NCI-H2227 (cell line): ENCODE measurements at regions not wholly inside any gene's neighbourhood (a gene's known extent, or its start where the extent isn't known, plus 50 kb on each side); places are given as distances from the start of the nearest gene placed in this dataset.
"Not testable (repeated sequence)": the region's sequence is repeated elsewhere in the genome, so short reads cannot be mapped to it uniquely, and the experiment has no call there.

Experiments used
- DNase-seq: peaks from one replicate; lab custom pipeline; 2025; ENCODE audit not compliant: unreplicated experiment; lab: John Stamatoyannopoulos, UW

- not testable (repeated sequence) for DNase-seq
Observed at GRCh38 chr2:111439237-111439636, 318.5 kb downstream of the BCL2L11 start.

- DNase-seq = not testable (repeated sequence)
Observed at GRCh38 chr2:111441614-111442013, 320.9 kb downstream of the BCL2L11 start.

DNA sequence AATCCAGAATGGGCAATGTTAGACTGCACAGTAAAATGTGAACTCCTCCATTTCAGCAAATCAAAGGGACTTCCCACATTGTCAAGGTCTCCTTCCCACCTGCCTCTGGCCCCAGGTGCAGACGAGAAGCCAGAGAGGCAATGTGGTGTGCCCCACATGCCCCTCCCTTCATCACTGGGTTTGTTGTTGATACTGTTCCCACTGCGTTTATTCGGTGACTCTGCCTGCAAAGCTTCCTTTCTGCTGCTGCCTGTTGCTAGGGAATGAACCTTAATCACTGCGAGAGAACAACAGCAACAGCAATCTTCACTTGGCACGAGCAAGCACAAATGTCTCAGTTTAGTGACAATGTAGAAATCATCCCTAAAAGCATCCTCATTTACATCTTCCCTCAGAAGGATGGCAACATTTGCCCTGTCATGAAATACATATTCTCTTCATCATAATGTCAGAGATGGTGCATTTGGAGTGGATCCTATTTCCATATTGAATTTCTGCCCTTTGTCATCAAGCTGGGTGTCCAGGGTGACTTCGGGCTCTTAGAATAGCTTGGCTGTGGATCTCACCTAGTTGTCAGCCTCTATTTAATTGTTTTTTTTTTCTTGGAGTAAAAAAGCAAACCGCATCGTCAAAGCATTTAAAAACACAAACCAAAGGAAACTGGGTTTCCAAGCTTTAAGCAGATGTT, 322.2 kb downstream of the BCL2L11 start:
- not testable (repeated sequence) for DNase-seq

GRCh38 chr2:111444516-111444915, 323.8 kb downstream of the BCL2L11 start:
- DNase-seq = not testable (repeated sequence)

DNA sequence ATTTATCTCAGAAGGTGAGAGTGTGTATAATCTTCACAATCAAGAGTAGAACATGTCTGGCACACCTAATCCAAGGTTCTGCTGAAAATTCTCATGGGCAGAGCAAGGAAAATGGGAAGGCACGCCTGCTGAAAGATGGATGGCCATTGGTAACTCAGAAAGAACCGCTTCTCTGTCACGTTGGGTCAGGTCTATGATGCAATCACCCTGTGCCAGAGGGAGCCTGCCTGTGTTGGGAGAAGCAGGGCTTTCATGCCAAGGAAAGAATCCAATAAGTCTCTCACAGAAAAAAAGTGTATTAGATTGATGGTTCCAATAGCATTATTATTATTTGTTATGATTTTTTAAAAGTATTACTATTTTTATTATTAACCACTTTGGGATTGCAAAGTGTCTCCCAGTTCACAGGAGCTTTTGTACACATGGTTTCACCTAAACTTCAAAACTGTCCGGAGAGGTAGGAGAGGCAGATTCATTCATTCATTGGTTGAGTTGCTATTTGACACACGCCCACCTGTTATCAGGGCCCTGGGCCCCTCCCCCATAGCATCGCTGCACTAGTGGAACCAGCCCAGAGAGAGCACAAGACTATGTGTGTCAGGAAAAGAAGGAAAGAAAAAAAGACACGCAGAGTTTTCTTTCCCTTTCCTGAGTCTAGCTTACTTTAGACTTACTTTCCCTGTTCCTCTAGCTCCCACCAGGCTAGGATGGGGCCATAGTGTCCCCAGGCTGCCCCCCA, 324.6 kb downstream of the BCL2L11 start:
- not testable (repeated sequence) for DNase-seq

DNA sequence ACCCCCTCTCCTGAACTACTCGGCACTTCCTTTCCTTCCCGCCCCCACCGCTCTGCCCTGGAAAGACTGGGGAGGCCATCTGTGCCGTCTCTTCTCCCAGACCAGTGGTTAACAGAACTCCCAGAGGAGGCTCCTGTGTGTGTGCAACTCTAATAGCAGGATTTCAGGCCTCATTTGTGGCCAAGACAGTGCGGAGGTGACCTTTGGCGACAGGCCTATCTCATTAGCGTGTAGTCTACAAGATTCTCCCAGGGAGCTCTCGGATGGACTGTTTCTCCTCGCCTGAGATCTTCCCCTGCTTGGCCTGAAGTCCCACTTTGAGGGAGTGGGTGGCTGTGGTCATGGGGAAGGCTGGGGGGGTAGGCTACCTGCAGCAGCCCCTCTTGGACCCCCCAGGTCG, 325.2 kb downstream of the BCL2L11 start:
- not testable (repeated sequence) for DNase-seq

GRCh38 chr2:111447482-111447881, 326.8 kb downstream of the BCL2L11 start:
- DNase-seq = not testable (repeated sequence)

DNA sequence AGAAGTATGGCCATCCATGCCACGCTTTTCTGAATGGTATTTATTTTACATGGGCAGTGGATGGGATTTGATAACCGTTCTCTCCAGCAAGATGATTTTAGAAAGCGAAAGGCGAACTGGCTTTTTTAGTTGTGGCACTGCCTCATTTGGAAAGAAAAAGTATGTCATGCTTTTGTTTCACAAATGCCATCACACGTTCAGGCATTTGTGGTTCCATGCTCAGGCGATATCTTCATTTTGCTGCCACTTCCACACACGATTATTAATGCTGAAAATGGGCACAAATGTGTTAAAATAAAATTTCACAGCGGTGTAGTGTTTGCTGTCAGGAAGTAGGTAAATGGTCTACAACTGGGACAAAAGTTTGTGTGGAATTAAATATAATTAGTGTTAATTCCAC, 328.1 kb downstream of the BCL2L11 start:
- DNase-seq = not testable (repeated sequence)

DNA sequence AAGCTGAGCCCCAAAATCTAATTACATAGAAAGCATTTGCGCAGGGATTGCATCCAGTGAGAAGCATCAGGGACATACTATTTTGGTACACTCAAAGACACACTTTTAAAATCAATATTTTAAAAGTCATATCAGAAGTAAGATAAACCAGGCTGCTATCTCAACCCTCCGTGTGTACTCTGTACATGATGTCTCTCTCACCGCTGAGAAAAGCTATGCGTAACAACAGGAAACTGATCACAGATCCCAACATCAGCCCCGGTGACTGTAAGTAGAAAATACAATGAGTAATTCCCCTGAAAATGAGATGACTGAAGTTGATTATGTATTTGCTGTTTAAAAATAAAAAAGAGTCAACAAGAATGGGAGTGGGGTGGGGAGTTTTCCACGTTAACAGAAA, 329.8 kb downstream of the BCL2L11 start:
- not testable (repeated sequence) for DNase-seq

DNA sequence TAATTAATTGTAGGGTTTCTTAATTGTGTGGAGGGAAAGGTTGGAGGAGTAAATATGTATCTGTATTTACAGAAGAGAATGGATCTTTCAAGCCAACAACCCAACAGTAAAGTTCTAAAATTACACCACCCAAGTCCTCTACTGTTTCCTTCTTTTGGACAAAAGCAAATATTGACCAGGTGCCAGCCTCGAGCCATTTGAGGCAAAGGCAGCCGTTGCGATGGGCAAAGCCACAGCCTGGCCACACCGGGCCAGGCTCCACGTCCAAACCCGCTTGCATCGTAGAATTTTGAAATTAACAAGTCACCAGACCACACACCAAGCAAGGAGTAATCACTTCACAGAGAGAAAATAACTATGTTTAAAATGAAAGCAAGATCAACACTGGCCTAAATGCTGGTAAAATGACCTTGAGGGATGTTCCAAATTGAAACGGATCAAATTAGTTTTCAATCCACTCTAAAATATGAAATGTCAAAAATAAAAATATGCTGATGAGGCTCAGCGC, 331.0 kb downstream of the BCL2L11 start:
- DNase-seq = not testable (repeated sequence)

DNA sequence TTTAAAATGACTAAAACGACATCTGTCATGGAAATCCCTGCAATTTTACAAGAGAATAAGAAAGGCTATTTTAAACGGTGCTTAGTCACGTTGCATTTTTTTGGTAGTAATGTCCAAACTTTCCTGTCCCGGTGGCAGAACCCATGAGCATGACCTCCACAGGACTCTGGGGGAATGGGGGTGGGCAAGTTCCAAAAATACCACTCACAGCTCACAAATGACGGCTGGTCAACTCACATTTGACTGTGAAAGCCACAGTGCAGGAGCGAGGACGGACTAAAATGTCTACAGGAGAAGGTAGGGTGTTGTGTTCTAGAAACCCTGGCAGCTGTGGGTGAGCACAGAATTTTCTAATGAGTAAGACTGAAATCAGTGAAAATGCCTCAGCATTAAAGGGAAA, 331.5 kb downstream of the BCL2L11 start:
- not testable (repeated sequence) for DNase-seq

DNA sequence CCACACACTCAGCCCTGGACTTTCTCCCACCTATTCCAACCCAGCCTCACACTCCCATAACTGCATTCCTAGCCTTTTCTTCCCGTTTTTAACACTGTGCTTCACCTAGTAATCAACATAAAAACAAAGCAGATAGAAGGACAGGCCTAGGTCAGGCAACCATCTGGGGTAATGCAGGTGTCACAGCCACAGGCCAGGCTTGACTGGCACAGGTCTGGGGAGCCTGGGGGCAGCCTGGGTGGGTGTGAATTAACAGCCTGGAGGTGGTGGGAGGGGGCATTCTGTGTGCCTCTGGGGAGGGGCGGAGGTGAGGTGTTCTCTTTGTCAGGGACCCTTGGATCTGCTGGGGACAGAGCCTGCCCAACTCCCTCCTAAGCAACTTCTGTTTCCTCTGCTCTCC, 332.6 kb downstream of the BCL2L11 start:
- DNase-seq = not testable (repeated sequence)

GRCh38 chr2:111453816-111454215, 333.1 kb downstream of the BCL2L11 start:
- DNase-seq = not testable (repeated sequence)

DNA sequence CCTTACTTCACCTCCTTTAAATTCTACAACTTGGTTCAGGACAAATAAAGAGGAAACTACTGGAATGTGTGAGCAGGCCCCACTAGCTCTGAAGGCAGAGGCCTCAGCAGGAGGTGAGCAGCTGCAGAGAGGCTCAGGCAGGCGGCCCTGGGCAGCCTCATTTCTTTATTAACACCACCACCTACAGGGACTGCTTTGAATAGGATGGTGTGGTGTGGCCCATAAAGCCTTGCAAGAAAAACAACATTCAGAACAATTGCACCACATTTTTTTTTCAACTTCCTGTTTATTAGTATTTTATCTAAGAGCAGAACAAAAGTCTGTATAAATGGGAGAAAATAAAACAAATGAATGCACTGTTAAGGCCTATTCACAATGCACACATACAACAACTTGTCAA, 333.7 kb downstream of the BCL2L11 start:
- DNase-seq = not testable (repeated sequence)

- not testable (repeated sequence) for DNase-seq
Observed at GRCh38 chr2:111455016-111456015, 334.6 kb downstream of the BCL2L11 start.

GRCh38 chr2:111457191-111457590, 336.5 kb downstream of the BCL2L11 start:
- DNase-seq = not testable (repeated sequence)

- DNase-seq = not testable (repeated sequence)
Observed at GRCh38 chr2:111460901-111461300, 340.2 kb downstream of the BCL2L11 start.

GRCh38 chr2:111461831-111462230, 341.1 kb downstream of the BCL2L11 start:
- not testable (repeated sequence) for DNase-seq

DNA sequence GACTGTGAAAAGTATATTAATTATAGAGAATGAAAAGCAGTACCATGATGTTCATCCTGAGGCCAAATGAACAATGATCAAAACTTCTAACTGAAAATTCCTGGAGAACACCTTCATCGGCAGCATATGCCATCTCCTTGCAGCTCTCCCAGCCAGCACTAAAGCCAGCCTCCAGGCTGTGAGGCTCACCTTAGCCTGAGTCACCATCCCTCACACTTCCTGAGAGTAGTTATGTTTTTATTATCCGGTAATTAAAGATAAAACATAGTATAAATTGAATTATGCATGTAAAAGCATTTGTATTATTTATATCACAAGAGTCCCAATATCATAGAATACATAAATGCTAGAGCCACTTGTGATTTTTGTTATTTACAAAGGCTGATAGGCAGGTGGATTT, 341.9 kb downstream of the BCL2L11 start:
- DNase-seq = not testable (repeated sequence)

GRCh38 chr2:111463238-111463848, 342.6 kb downstream of the BCL2L11 start:
- DNase-seq = not testable (repeated sequence)
